IMR-90 (cell line): ENCODE measurements at regions not wholly inside any gene's neighbourhood (a gene's known extent, or its start where the extent isn't known, plus 50 kb on each side); places are given as distances from the start of the nearest gene placed in this dataset.

ENCODE experiments used
- ATAC-seq: fragments of 200-7000 bp; cut with Tn5 transposase; 2 replicates; pipeline ENCODE4 v1.9.1; 2020; ENCODE audit warnings: low read depth, mild to moderate bottlenecking, moderate library complexity
- BruUV-seq: library from RNA; stranded (reverse); fragments of 400-500 nt; replicated peaks from 2 replicates; lab custom pipeline; 2021; lab: Mats Ljungman, UMichigan
- CTCF ChIA-PET: fragments of 300-600 bp; formaldehyde crosslinking; extraction: SDS; loops from one replicate; lab custom pipeline; 2021; ENCODE audit warnings: antibody characterized with exemption; lab: Yijun Ruan, JAX
- POLR2A ChIA-PET: fragments of 300-600 bp; sonication (Branson Sonifier 250); formaldehyde crosslinking; loops from one replicate; lab custom pipeline; 2022; ENCODE audit warnings: antibody characterized with exemption; ENCODE audit not compliant: unreplicated experiment; lab: Charles Lee
- DNase-seq: peaks from one replicate; pipeline ENCODE4 v3.0.0; 2013
- H2AFZ ChIP-seq: replicated peaks from 2 replicates; pipeline ENCODE3; 2013; ENCODE audit warnings: low read length, mild to moderate bottlenecking; ENCODE audit not compliant: poor library complexity
- H2AK5ac ChIP-seq: 2 replicates; pipeline ENCODE4 v1.6.1; 2013; ENCODE audit warnings: low read depth, low read length, inconsistent platforms
- H2AK9ac ChIP-seq: replicated peaks from 2 replicates; pipeline ENCODE3; 2013; ENCODE audit warnings: mild to moderate bottlenecking, low read depth, low read length, moderate library complexity; ENCODE audit not compliant: poor library complexity
- H2BK120ac ChIP-seq: 2 replicates; pipeline ENCODE4 v1.6.1; 2013; ENCODE audit warnings: low read depth, low read length, inconsistent platforms
- H2BK15ac ChIP-seq: 3 replicates; pipeline ENCODE4 v1.6.1; 2013; ENCODE audit warnings: low read depth, low read length, inconsistent platforms
- H2BK20ac ChIP-seq: 2 replicates; pipeline ENCODE4 v1.6.1; 2013; ENCODE audit warnings: low read depth, mild to moderate bottlenecking, inconsistent platforms, low read length, moderate library complexity
- H2BK5ac ChIP-seq: 2 replicates; pipeline ENCODE4 v1.6.1; 2013; ENCODE audit warnings: mild to moderate bottlenecking, low read depth, low read length, inconsistent platforms; ENCODE audit not compliant: poor library complexity, severe bottlenecking
- H3K14ac ChIP-seq: replicated peaks from 2 replicates; pipeline ENCODE4 v1.6.1; 2013; ENCODE audit warnings: low read depth, low read length, inconsistent platforms
- H3K18ac ChIP-seq: 2 replicates; pipeline ENCODE4 v1.6.1; 2013; ENCODE audit warnings: low read depth, low read length, control low read depth
- H3K23ac ChIP-seq: 2 replicates; pipeline ENCODE4 v1.6.1; 2013; ENCODE audit warnings: low read depth, low read length, inconsistent platforms
- H3K27ac ChIP-seq: 2 replicates; pipeline ENCODE4 v1.5.1; 2013; ENCODE audit warnings: mild to moderate bottlenecking, control low read depth, low read length; ENCODE audit not compliant: insufficient read depth
- H3K27me3 ChIP-seq: 2 replicates; pipeline ENCODE4 v1.6.1; 2013; ENCODE audit warnings: low read length; ENCODE audit not compliant: control insufficient read depth, insufficient read depth
- H3K36me3 ChIP-seq: 2 replicates; pipeline ENCODE4 v1.6.1; 2013; ENCODE audit warnings: low read length, mixed read lengths; ENCODE audit not compliant: control insufficient read depth, insufficient read depth
- H3K4ac ChIP-seq: 2 replicates; pipeline ENCODE4 v1.6.1; 2013; ENCODE audit warnings: low read depth, low read length, inconsistent platforms
- H3K4me1 ChIP-seq: 2 replicates; pipeline ENCODE4 v1.6.1; 2013; ENCODE audit warnings: low read length, mixed read lengths; ENCODE audit not compliant: control insufficient read depth, insufficient read depth
- H3K4me2 ChIP-seq: 2 replicates; pipeline ENCODE4 v1.6.1; 2013; ENCODE audit warnings: low read depth, mild to moderate bottlenecking, control low read depth, low read length, moderate library complexity
- H3K4me3 ChIP-seq: 2 replicates; pipeline ENCODE4 v1.5.1; 2013; ENCODE audit warnings: low read depth, mild to moderate bottlenecking, control low read depth, low read length, moderate library complexity; ENCODE audit not compliant: insufficient read depth
- H3K56ac ChIP-seq: 2 replicates; pipeline ENCODE4 v1.6.1; 2013; ENCODE audit warnings: low read length, inconsistent platforms; ENCODE audit not compliant: insufficient read depth; ENCODE audit errors: extremely low read depth
- H3K79me1 ChIP-seq, 2 experiments: 2 replicates each; pipeline ENCODE4 v1.6.1; 2013; ENCODE audit warnings: low read length in 2 of 2, inconsistent platforms in 1 of 2, low read depth in 1 of 2
- H3K9ac ChIP-seq: 2 replicates; pipeline ENCODE4 v1.6.1; 2013; ENCODE audit warnings: low read depth, low read length, control low read depth
- H3K9me1 ChIP-seq: 2 replicates; pipeline ENCODE4 v1.6.1; 2013; ENCODE audit warnings: low read length, inconsistent platforms; ENCODE audit not compliant: insufficient read depth
- H3K9me3 ChIP-seq: 2 replicates; pipeline ENCODE4 v1.6.1; 2013; ENCODE audit warnings: low read length; ENCODE audit not compliant: control insufficient read depth, insufficient read depth
- H4K20me1 ChIP-seq: 2 replicates; pipeline ENCODE4 v1.6.1; 2013; ENCODE audit warnings: low read length, inconsistent platforms; ENCODE audit not compliant: insufficient read depth
- H4K5ac ChIP-seq: 2 replicates; pipeline ENCODE4 v1.6.1; 2013; ENCODE audit warnings: mild to moderate bottlenecking, low read depth, low read length, control low read depth
- H4K8ac ChIP-seq, 2 experiments: 2 replicates each; pipeline ENCODE4 v1.6.1; 2013; ENCODE audit warnings: low read depth in 2 of 2, low read length in 2 of 2, control low read depth in 1 of 2, inconsistent platforms in 1 of 2
- H4K91ac ChIP-seq: 2 replicates; pipeline ENCODE4 v1.6.1; 2013; ENCODE audit warnings: low read depth, low read length, inconsistent platforms; ENCODE audit not compliant: insufficient read depth
- CEBPB ChIP-seq: IDR thresholded peaks from 2 replicates; pipeline ENCODE4 v1.6.1; 2012; ENCODE audit warnings: low read depth, low read length, improper control_type of control experiment
- CHD1 ChIP-seq: IDR thresholded peaks from 2 replicates; pipeline ENCODE4 v1.6.1; 2012; ENCODE audit warnings: low read depth, low read length, improper control_type of control experiment
- CTCF ChIP-seq: conservative IDR thresholded peaks from 2 replicates; pipeline ENCODE4 v1.5.1; 2012; ENCODE audit warnings: mild to moderate bottlenecking, low read depth, low read length, improper control_type of control experiment
- ELK1 ChIP-seq: fragments of 150-350 bp; IDR thresholded peaks from 2 replicates; pipeline ENCODE4 v1.6.1; 2016; ENCODE audit warnings: low read depth, mild to moderate bottlenecking, low read length, moderate library complexity, borderline replicate concordance
- NFE2L2 ChIP-seq: fragments of 150-350 bp; IDR thresholded peaks from 2 replicates; pipeline ENCODE4 v1.6.1; 2016; ENCODE audit warnings: low read depth, mild to moderate bottlenecking, low read length
- POLR2A ChIP-seq: IDR thresholded peaks from 2 replicates; pipeline ENCODE4 v1.6.1; 2012; ENCODE audit warnings: mild to moderate bottlenecking, low read depth, low read length
- RAD21 ChIP-seq: IDR thresholded peaks from 2 replicates; pipeline ENCODE4 v1.6.1; 2012; ENCODE audit warnings: low read length, improper control_type of control experiment
- RCOR1 ChIP-seq: IDR thresholded peaks from 2 replicates; pipeline ENCODE4 v1.6.1; 2012; ENCODE audit warnings: mild to moderate bottlenecking, low read length, improper control_type of control experiment; ENCODE audit not compliant: insufficient replicate concordance
- RFX5 ChIP-seq: IDR thresholded peaks from 2 replicates; pipeline ENCODE4 v1.8.0; 2012; ENCODE audit warnings: low read depth, mild to moderate bottlenecking, low read length, moderate library complexity
- SMC3 ChIP-seq: fragments of 150-350 bp; IDR thresholded peaks from 2 replicates; pipeline ENCODE4 v1.6.1; 2016; ENCODE audit warnings: low read depth, mild to moderate bottlenecking, antibody characterized with exemption, low read length, moderate library complexity
- WGBS, 2 experiments: methylation state at CpG; one replicate each; pipeline versions ENCODE4 v1.1.5 to v1.1.7; 2013; ENCODE audit warnings: missing lambda C conversion rate in 2 of 2; ENCODE audit not compliant: insufficient read length in 1 of 2; ENCODE audit errors: extremely low coverage in 2 of 2; 5-methylcytosine and 5-hydroxymethylcytosine counted together
- dilution Hi-C: fragments of 300-500 bp; cut with HindIII; formaldehyde crosslinking; loops from one replicate; pipeline ENCODE4 v1.14.3; 2018; ENCODE audit warnings: low sequenced_read_pairs; ENCODE audit not compliant: unreplicated experiment
- in situ Hi-C: fragments of 300-500 bp; cut with MboI; formaldehyde crosslinking; loops from 3 replicates; pipeline ENCODE4 v1.14.3; 2019; ENCODE audit warnings: low sequenced_read_pairs, inconsistent platforms, mixed read lengths
- intact Hi-C: fragments of 100-400 bp; cut with micrococcal nuclease; formaldehyde crosslinking; loops from 2 replicates; pipeline ENCODE4 v1.10.0; 2022

- no peak overlapping the region for H4K8ac ChIP-seq
- TF ChIP-seq RCOR1 (no peak), SMC3 (no peak), POLR2A (no peak), ELK1 (no peak), NFE2L2 (no peak), CHD1 (no peak), RFX5 (no peak), RAD21 (no peak), CEBPB (no peak), CTCF (no peak)
- H2BK15ac ChIP-seq: no peak overlapping the region
- no peak overlapping the region for H2BK20ac ChIP-seq
- ChIA-PET POLR2A (no interaction called here), CTCF (no interaction called here)
- H3K9me3 ChIP-seq: no peaks in the 10 kb centered on the region
- ATAC-seq (no peak), DNase-seq (no peak)
- no peak overlapping the region for H3K23ac ChIP-seq
- H3K36me3 ChIP-seq: peaks cover 4% of the 10 kb centered on the region; the same call in 1 of the 2 replicates
- no TSS peak for BruUV-seq
- no peak overlapping the region for H3K56ac ChIP-seq
- no peak overlapping the region for H2AFZ ChIP-seq
- H4K91ac ChIP-seq: no peak overlapping the region
- no peaks in the 10 kb centered on the region for H4K20me1 ChIP-seq
- no peak overlapping the region for H2AK5ac ChIP-seq
- H2AK9ac ChIP-seq: no peak overlapping the region
- intact Hi-C loops (no loop called here), in situ Hi-C loops (no loop called here), dilution Hi-C loops (no loop called here)
- H3K4ac ChIP-seq: no peak overlapping the region
- H3K79me1 ChIP-seq: no peaks in the 10 kb centered on the region
- no peak overlapping the region for H2BK5ac ChIP-seq
- H3K4me1 ChIP-seq: no peaks in the 10 kb centered on the region
- H3K4me3 ChIP-seq: no peak overlapping the region
- no peaks in the 10 kb centered on the region for H3K27me3 ChIP-seq
- H3K27ac ChIP-seq: no peak overlapping the region
- H3K4me2 ChIP-seq: no peak overlapping the region
- no peak overlapping the region for H3K14ac ChIP-seq
- WGBS, 2 experiments: 82% methylated on average over 2 of the region's 2 CpGs; no CpG with 5 or more reads in 1 of the 2 experiments
- H3K9ac ChIP-seq: no peak overlapping the region
- no peak overlapping the region for H3K18ac ChIP-seq
- H3K9me1 ChIP-seq: peaks cover 8% of the 10 kb centered on the region; the same call in 1 of the 2 replicates
- no peak overlapping the region for H4K5ac ChIP-seq
- no peak overlapping the region for H2BK120ac ChIP-seq
These were observed 51.9 kb upstream of the SMCO2 start for GRCh38 chr12:27394676-27395075.
